Duodenal mucosa (tissue), 2 donors: ENCODE measurements at regions not wholly inside any gene's neighbourhood (a gene's known extent, or its start where the extent isn't known, plus 50 kb on each side); places are given as distances from the start of the nearest gene placed in this dataset.
"Not testable (repeated sequence)": the region's sequence is repeated elsewhere in the genome, so short reads cannot be mapped to it uniquely, and the experiment has no call there.

Source experiments
- H3K27ac ChIP-seq: one replicate; pipeline ENCODE4 v1.7.0; 2013; ENCODE audit warnings: low read depth, low read length
- H3K27me3 ChIP-seq, 2 donors: one replicate each; pipeline ENCODE4 v1.7.0; 2013; ENCODE audit warnings: low read length in 2 of 2, control low read depth in 1 of 2; ENCODE audit not compliant: insufficient read depth in 2 of 2, control insufficient read depth in 1 of 2
- H3K36me3 ChIP-seq, 2 donors: one replicate each; pipeline ENCODE4 v1.7.0; 2013; ENCODE audit warnings: low read length in 2 of 2, control low read depth in 1 of 2; ENCODE audit not compliant: insufficient read depth in 2 of 2, control insufficient read depth in 1 of 2
- H3K4me1 ChIP-seq, 2 donors: one replicate each; pipeline ENCODE4 v1.7.0; 2013; ENCODE audit warnings: low read length in 2 of 2, control low read depth in 1 of 2; ENCODE audit not compliant: insufficient read depth in 2 of 2, control insufficient read depth in 1 of 2
- H3K4me3 ChIP-seq, 2 donors: one replicate each; pipeline ENCODE4 v1.7.0; 2013; ENCODE audit warnings: low read length in 2 of 2, low read depth in 1 of 2
- H3K9ac ChIP-seq, 2 donors: one replicate each; pipeline ENCODE4 v1.7.0; 2013; ENCODE audit warnings: low read length in 2 of 2, low read depth in 1 of 2
- H3K9me3 ChIP-seq, 2 donors: one replicate each; pipeline ENCODE4 v1.7.0; 2013; ENCODE audit warnings: low read length in 2 of 2, control low read depth in 1 of 2; ENCODE audit not compliant: control insufficient read depth in 1 of 2

GRCh38 chr20:51950926-51951325 is 148.6 kb upstream of the SALL4 start:
- Histone ChIP-seq H3K4me1 (no peaks in the 10 kb centered on the region), H3K27me3 (no peaks in the 10 kb centered on the region)

GRCh38 chr20:51946586-51946985 is 144.3 kb upstream of the SALL4 start:
- no peaks in the 10 kb centered on the region for H3K4me1 ChIP-seq
- H3K4me3 ChIP-seq, result no peak overlapping the region
- no peak overlapping the region for H3K27ac ChIP-seq
- H3K9ac ChIP-seq, result no peak overlapping the region
- H3K9me3 ChIP-seq, result no peaks in the 10 kb centered on the region
- H3K27me3 ChIP-seq, result no peaks in the 10 kb centered on the region
- no peaks in the 10 kb centered on the region for H3K36me3 ChIP-seq

More at GRCh38 chr20:51950926-51951325, 148.6 kb upstream of the SALL4 start:
- Histone ChIP-seq H3K9ac (no peak overlapping the region), H3K9me3 (no peaks in the 10 kb centered on the region), H3K4me3 (no peak overlapping the region), H3K27ac (no peak overlapping the region), H3K36me3 (no peaks in the 10 kb centered on the region)

- Histone ChIP-seq H3K27ac (no peak overlapping the region), H3K4me3 (no peak overlapping the region), H3K27me3 (no peaks in the 10 kb centered on the region), H3K9ac (no peak overlapping the region), H3K36me3 (no peaks in the 10 kb centered on the region), H3K4me1 (no peaks in the 10 kb centered on the region), H3K9me3 (no peaks in the 10 kb centered on the region)
Measured at GRCh38 chr20:51945881-51946280, 143.6 kb upstream of the SALL4 start.

- H3K27ac ChIP-seq, result no peak overlapping the region
- no peaks in the 10 kb centered on the region for H3K4me1 ChIP-seq
Measured at GRCh38 chr20:51945177-51945576, 142.9 kb upstream of the SALL4 start.

GRCh38 chr20:51943761-51944160 is 141.4 kb upstream of the SALL4 start:
- Histone ChIP-seq H3K9me3 (no peaks in the 10 kb centered on the region), H3K27ac (no peak overlapping the region), H3K36me3 (no peaks in the 10 kb centered on the region), H3K9ac (no peak overlapping the region), H3K4me3 (no peak overlapping the region), H3K4me1 (no peaks in the 10 kb centered on the region), H3K27me3 (no peaks in the 10 kb centered on the region)

More at GRCh38 chr20:51945177-51945576, 142.9 kb upstream of the SALL4 start:
- H3K4me3 ChIP-seq, result no peak overlapping the region
- no peaks in the 10 kb centered on the region for H3K36me3 ChIP-seq
- no peaks in the 10 kb centered on the region for H3K27me3 ChIP-seq
- H3K9ac ChIP-seq, result no peak overlapping the region
- H3K9me3 ChIP-seq, result no peaks in the 10 kb centered on the region

GRCh38 chr20:51943326-51943725 is 141.0 kb upstream of the SALL4 start:
- not testable (repeated sequence) for H3K4me3 ChIP-seq, H3K9me3 ChIP-seq, H3K27me3 ChIP-seq, H3K27ac ChIP-seq, H3K4me1 ChIP-seq, H3K9ac ChIP-seq, H3K36me3 ChIP-seq

- no peaks in the 10 kb centered on the region for H3K36me3 ChIP-seq
Measured at GRCh38 chr20:51941503-51941902, 139.2 kb upstream of the SALL4 start.

GRCh38 chr20:51939259-51939585 is 136.9 kb upstream of the SALL4 start:
- no peak overlapping the region for H3K4me3 ChIP-seq
- no peaks in the 10 kb centered on the region for H3K27me3 ChIP-seq
- H3K9me3 ChIP-seq, result no peaks in the 10 kb centered on the region

More at GRCh38 chr20:51941503-51941902, 139.2 kb upstream of the SALL4 start:
- no peak overlapping the region for H3K9ac ChIP-seq
- H3K27ac ChIP-seq, result no peak overlapping the region
- no peaks in the 10 kb centered on the region for H3K27me3 ChIP-seq
- no peaks in the 10 kb centered on the region for H3K4me1 ChIP-seq
- H3K4me3 ChIP-seq, result no peak overlapping the region
- H3K9me3 ChIP-seq, result no peaks in the 10 kb centered on the region

GRCh38 chr20:51938559-51939258 is 136.4 kb upstream of the SALL4 start:
- Histone ChIP-seq H3K4me3 (no peak overlapping the region), H3K27me3 (no peaks in the 10 kb centered on the region), H3K27ac (no peak overlapping the region), H3K9ac (no peak overlapping the region), H3K4me1 (no peaks in the 10 kb centered on the region), H3K36me3 (no peaks in the 10 kb centered on the region), H3K9me3 (no peaks in the 10 kb centered on the region)

More at GRCh38 chr20:51939259-51939585, 136.9 kb upstream of the SALL4 start:
- no peak overlapping the region for H3K9ac ChIP-seq
- no peaks in the 10 kb centered on the region for H3K36me3 ChIP-seq
- no peaks in the 10 kb centered on the region for H3K4me1 ChIP-seq
- no peak overlapping the region for H3K27ac ChIP-seq

GRCh38 chr20:51937779-51938178 is 135.5 kb upstream of the SALL4 start:
- no peaks in the 10 kb centered on the region for H3K36me3 ChIP-seq
- no peak overlapping the region for H3K9ac ChIP-seq
- no peak overlapping the region for H3K4me3 ChIP-seq
- no peaks in the 10 kb centered on the region for H3K4me1 ChIP-seq
- H3K27ac ChIP-seq, result no peak overlapping the region
- no peaks in the 10 kb centered on the region for H3K9me3 ChIP-seq
- no peaks in the 10 kb centered on the region for H3K27me3 ChIP-seq
